ENCODE measurements at regions not wholly inside any gene's neighbourhood (a gene's known extent, or its start where the extent isn't known, plus 50 kb on each side); places are given as distances from the start of the nearest gene placed in this dataset.

- no peaks in the 10 kb centered on the region for H3K27me3 ChIP-seq
- H3K4me3 ChIP-seq = no peak overlapping the region
- H3K9me3 ChIP-seq = no peaks in the 10 kb centered on the region
- H3K4me1 ChIP-seq = no peaks in the 10 kb centered on the region
- H3K36me3 ChIP-seq = no peaks in the 10 kb centered on the region
- TF ChIP-seq CTCF (IDR thresholded peaks at IDR 0.05) (peak in 1 of 3 experiments; percentile 29), POLR2A (IDR thresholded peaks at IDR 0.05) (no peak)
- H3K27ac ChIP-seq = no peak overlapping the region
- intact Hi-C loops (cut with DNase I) = no loop called here
- no peak for DNase-seq (ENCODE audit: extremely low spot score in 2 of 2)
Observed at GRCh38 chr3:20511863-20512505, 326.0 kb upstream of the SGO1 start.

- no peak for DNase-seq (ENCODE audit: extremely low spot score in 2 of 2)
- H3K27me3 ChIP-seq = no peaks in the 10 kb centered on the region
- no peaks in the 10 kb centered on the region for H3K4me1 ChIP-seq
- H3K4me3 ChIP-seq = no peak overlapping the region
- intact Hi-C loops (cut with DNase I) = no loop called here
- H3K27ac ChIP-seq = no peak overlapping the region
- no peaks in the 10 kb centered on the region for H3K36me3 ChIP-seq
- TF ChIP-seq CTCF (IDR thresholded peaks at IDR 0.05) (no peak), POLR2A (IDR thresholded peaks at IDR 0.05) (no peak), POLR2AphosphoS5 (IDR thresholded peaks at IDR 0.05; ENCODE audit: insufficient read depth in 1 of 2, low read depth in 1 of 2) (no peak)
- H3K9me3 ChIP-seq = no peaks in the 10 kb centered on the region
Observed at GRCh38 chr3:20510396-20510795, 324.4 kb upstream of the SGO1 start.

GRCh38 chr3:20503394-20504082, 317.5 kb upstream of the SGO1 start:
- DNase-seq (ENCODE audit: extremely low spot score in 2 of 2) = no peak
- Histone ChIP-seq H3K9me3 (no peaks in the 10 kb centered on the region), H3K4me1 (no peaks in the 10 kb centered on the region), H3K36me3 (no peaks in the 10 kb centered on the region), H3K27ac (no peak overlapping the region), H3K4me3 (no peak overlapping the region), H3K27me3 (no peaks in the 10 kb centered on the region)
- no peak for TF ChIP-seq POLR2AphosphoS5 (IDR thresholded peaks at IDR 0.05; ENCODE audit: insufficient read depth in 1 of 2, low read depth in 1 of 2)
- no peak for TF ChIP-seq POLR2A (IDR thresholded peaks at IDR 0.05)
- TF ChIP-seq CTCF (IDR thresholded peaks at IDR 0.05) = no peak
- intact Hi-C loops (cut with DNase I) = no loop called here

GRCh38 chr3:20490996-20491395, 305.0 kb upstream of the SGO1 start:
- no peak for DNase-seq (ENCODE audit: extremely low spot score in 2 of 2)
- Histone ChIP-seq H3K27ac (no peak overlapping the region), H3K4me3 (no peak overlapping the region), H3K36me3 (no peaks in the 10 kb centered on the region), H3K9me3 (no peaks in the 10 kb centered on the region), H3K27me3 (no peaks in the 10 kb centered on the region), H3K4me1 (no peaks in the 10 kb centered on the region)
- TF ChIP-seq POLR2AphosphoS5 (IDR thresholded peaks at IDR 0.05; ENCODE audit: insufficient read depth in 1 of 2, low read depth in 1 of 2) = no peak
- TF ChIP-seq CTCF (IDR thresholded peaks at IDR 0.05) = no peak
- no peak for TF ChIP-seq POLR2A (IDR thresholded peaks at IDR 0.05)
- intact Hi-C loops (cut with DNase I) = no loop called here

DNA sequence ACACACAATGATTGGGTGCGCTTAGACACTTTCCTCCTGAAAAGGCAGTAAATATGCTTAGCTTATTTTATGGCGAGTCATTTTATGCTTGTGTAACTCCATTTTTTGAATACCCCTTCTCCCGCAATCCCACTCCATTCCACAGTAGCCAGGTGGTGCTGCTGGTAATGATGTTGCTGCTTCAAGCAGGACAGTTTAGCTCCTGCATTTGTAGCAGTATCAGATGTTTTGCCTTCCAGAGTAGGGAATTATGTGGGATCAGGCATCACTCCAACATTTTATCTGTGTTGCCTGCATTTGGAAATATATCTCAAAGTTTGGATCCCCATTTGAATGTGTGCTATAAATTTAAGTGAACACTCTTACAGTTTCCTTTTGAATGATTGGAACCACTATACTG, 302.1 kb upstream of the SGO1 start:
- DNase-seq (ENCODE audit: extremely low spot score in 2 of 2) = no peak

More for the DNA sequence above, 302.1 kb upstream of the SGO1 start:
- H3K4me3 ChIP-seq = no peak overlapping the region
- no peaks in the 10 kb centered on the region for H3K27me3 ChIP-seq
- H3K27ac ChIP-seq = no peak overlapping the region
- H3K36me3 ChIP-seq = no peaks in the 10 kb centered on the region
- H3K4me1 ChIP-seq = no peaks in the 10 kb centered on the region
- TF ChIP-seq POLR2AphosphoS5 (IDR thresholded peaks at IDR 0.05; ENCODE audit: insufficient read depth in 1 of 2, low read depth in 1 of 2) (no peak), CTCF (IDR thresholded peaks at IDR 0.05) (no peak), POLR2A (IDR thresholded peaks at IDR 0.05) (no peak)
- intact Hi-C loops (cut with DNase I) = no loop called here
- peaks cover 6% of the 10 kb centered on the region for H3K9me3 ChIP-seq

Data from vagina (tissue), 2 donors.